ENCODE measurements at regions not wholly inside any gene's neighbourhood (a gene's known extent, or its start where the extent isn't known, plus 50 kb on each side); places are given as distances from the start of the nearest gene placed in this dataset.
"Not testable (repeated sequence)": the region's sequence is repeated elsewhere in the genome, so short reads cannot be mapped to it uniquely, and the experiment has no call there.

DNA sequence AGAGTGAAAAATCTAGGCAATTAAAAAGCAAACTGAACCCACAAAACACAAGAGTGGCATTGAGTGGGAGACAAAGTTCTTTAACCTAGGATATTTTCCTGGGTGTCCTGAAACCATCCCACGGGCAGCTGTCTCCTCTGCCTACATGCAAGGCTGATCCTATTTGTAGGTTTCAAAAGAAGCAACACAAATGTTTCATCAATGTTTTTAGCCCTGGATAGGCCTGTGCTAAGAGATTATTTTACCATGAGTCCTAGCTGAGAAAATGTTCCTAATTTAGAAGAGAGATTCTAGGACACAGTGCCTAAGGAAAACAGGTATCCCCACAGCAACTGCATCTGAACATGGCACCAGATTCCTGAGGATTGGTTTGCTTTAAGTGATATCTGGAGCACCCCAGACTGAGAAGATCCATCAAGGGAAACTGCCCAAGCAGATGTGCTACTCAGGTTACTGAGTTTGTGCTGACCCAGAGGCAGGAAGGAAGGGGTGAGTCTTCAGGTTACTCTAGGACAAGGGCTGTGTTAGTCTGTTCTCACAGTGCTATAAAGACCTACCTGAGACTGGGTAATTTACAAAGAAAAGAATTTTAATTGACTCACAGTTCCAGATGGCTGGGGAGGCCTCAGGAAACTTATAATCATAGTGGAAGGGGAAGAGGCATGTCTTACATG, 111.6 kb upstream of the UST start:
- peaks cover 0 to 4% (median 3%) of the 10 kb centered on the region in 5 donors for H3K27me3 Mint-ChIP-seq

DNA sequence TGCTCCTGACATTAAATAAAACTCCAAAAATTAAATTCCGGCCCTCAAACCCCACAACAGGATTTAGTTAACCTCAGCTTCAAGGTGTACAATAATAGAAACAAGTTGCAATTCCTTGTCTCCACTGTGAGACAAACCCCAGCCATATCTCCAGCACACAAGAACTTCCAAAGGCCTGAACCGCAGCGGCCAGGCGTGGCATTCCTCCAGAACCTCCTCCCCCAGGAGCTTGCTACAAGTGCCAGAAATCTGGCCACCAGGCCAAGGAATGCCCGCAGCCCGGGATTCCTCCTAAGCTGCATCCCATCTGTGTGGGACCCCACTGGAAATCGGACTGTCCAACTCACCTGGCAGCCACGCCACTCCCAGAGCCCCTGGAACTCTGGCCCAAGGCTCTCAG, 105.0 kb upstream of the UST start:
- H3K36me3 Mint-ChIP-seq, H3K4me3 Mint-ChIP-seq, ATAC-seq, POLR2A ChIA-PET, H3K9me3 Mint-ChIP-seq, DNase-seq, H3K4me1 Mint-ChIP-seq, H3K27ac Mint-ChIP-seq: not testable (repeated sequence)
- peaks cover 0 to 11% (median 0%) of the 10 kb centered on the region in 5 donors for H3K27me3 Mint-ChIP-seq

More for the DNA sequence above, 111.6 kb upstream of the UST start:
- DNase-seq (no peak), ATAC-seq (no peak)
- H3K9me3 Mint-ChIP-seq: no peaks in the 10 kb centered on the region
- POLR2A ChIA-PET: no interaction called here
- no peaks in the 10 kb centered on the region for H3K36me3 Mint-ChIP-seq
- no peak overlapping the region for H3K27ac Mint-ChIP-seq
- no peak overlapping the region for H3K4me3 Mint-ChIP-seq
- H3K4me1 Mint-ChIP-seq: peaks cover 0 to 6% (median 3%) of the 10 kb centered on the region in 4 donors

DNA sequence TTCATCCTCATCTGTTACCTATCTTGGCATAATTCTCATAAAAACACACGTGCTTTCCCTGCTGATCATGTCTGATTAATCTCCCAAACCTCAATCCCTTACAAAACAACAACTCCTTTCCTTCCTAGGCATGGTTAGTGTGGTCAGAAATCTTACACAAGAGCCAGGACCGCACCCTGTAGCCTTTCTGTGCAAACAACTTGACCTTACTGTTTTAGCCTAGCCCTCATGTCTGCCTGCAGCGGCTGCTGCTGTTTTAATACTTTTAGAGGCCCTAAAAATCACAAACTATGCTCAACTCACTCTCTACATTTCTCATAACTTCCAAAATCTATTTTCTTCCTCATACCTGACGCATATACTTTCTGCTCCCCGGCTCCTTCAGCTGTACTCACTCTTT, 103.6 kb upstream of the UST start:
- H3K36me3 Mint-ChIP-seq, H3K27ac Mint-ChIP-seq, H3K4me3 Mint-ChIP-seq, H3K9me3 Mint-ChIP-seq, ATAC-seq, H3K4me1 Mint-ChIP-seq, DNase-seq, POLR2A ChIA-PET: not testable (repeated sequence)
- peaks cover 0 to 15% (median 3%) of the 10 kb centered on the region in 5 donors for H3K27me3 Mint-ChIP-seq

DNA sequence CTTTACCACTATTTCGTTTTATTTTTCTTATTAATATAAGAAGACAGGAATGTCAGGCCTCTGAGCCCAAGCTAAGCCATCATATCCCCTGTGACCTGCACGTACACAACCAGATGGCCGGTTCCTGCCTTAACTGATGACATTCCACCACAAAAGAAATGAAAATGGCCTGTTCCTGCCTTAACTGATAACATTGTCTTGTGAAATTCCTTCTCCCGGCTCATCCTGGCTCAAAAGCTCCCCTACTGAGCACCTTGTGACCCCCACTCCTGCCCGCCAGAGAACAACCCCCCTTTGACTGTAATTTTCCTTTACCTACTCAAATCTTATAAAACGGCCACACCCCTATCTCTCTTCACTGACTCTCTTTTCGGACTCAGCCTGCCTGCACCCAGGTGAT, 101.8 kb upstream of the UST start:
- H3K36me3 Mint-ChIP-seq, H3K9me3 Mint-ChIP-seq, POLR2A ChIA-PET, H3K4me3 Mint-ChIP-seq, H3K27ac Mint-ChIP-seq, ATAC-seq, DNase-seq: not testable (repeated sequence)
- Mint-ChIP-seq H3K27me3 (peaks cover 0 to 19% (median 7%) of the 10 kb centered on the region in 5 donors), H3K4me1 (peaks cover 0 to 16% (median 2%) of the 10 kb centered on the region in 4 donors)

DNA sequence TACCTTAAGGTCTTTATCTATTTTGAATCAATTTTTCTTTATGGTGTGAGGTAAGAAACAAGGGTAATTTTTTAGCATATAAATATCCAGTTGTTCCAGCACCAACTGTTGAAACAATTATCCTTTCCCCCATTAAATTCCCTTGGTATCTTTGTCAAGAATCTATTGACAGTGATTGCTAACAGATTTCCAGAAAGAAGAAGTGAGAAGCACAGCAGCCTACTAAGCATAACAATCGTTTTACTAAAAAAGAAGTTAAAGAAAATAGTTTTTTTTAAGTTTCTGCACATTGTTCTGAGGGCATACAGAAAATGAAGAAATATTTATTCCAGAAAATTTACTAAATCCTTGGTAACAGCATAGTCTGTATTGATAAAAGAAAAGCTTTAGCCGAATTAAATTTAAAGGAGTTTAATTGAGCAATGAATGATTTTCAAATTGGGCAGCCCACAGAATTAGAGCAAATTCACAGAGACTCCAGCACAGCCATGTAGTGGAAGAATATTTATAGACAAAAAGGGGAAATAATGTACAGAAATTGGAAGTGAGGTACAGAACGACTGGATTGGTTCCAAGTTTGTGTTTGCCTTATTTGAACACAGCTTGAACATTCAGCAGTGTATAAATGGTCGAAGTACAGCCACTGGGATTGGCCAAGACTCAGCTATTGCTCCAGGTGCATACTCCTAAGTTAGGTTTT, 97.9 kb upstream of the UST start:
- peaks cover 0 to 16% (median 2%) of the 10 kb centered on the region in 4 donors for H3K4me1 Mint-ChIP-seq
- POLR2A ChIA-PET: no interaction called here
- peaks cover 0 to 17% (median 7%) of the 10 kb centered on the region in 9 donors for H3K9me3 Mint-ChIP-seq
- peak overlapping the region in 1 of 10 donors; percentile 73 for H3K27ac Mint-ChIP-seq
- DNase-seq (no peak), ATAC-seq (no peak)
- no peak overlapping the region for H3K4me3 Mint-ChIP-seq
- peaks cover 0 to 11% (median 2%) of the 10 kb centered on the region in 3 donors for H3K36me3 Mint-ChIP-seq
- peaks cover 0 to 17% (median 12%) of the 10 kb centered on the region in 5 donors for H3K27me3 Mint-ChIP-seq

DNA sequence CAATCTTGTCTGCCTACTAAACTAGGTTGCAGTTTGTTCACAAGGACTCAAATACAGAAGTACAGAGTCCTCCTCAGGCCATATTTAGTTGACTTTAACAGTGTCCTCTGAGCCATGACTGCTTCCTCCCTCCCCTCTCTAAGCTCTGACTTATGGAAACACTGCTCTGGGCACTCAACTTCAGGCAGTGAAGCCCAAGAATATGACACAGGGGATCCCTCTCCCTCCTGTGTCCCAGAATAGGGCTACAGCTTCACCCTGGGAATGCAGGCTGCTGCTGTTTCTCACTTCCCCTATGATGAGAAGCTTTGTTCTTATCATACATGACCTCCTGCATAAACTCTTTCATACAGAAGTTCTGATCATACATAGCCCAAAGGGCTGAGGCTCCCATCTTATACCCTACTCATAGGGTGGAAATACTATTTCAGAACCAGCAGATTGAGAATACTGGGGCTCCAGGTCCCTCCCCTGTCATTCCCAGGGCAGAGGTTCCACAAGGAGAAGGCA, 97.3 kb upstream of the UST start:
- DNase-seq (no peak), ATAC-seq (no peak)
- Mint-ChIP-seq H3K27ac (peak overlapping the region in 1 of 10 donors; percentile 73), H3K4me1 (peaks cover 0 to 16% (median 2%) of the 10 kb centered on the region in 4 donors), H3K9me3 (peaks cover 0 to 23% (median 7%) of the 10 kb centered on the region in 9 donors), H3K4me3 (peak overlapping the region in 1 of 10 donors; percentile 58), H3K27me3 (peaks cover 0 to 17% (median 12%) of the 10 kb centered on the region in 5 donors), H3K36me3 (peaks cover 0 to 11% (median 2%) of the 10 kb centered on the region in 3 donors)
- POLR2A ChIA-PET: no interaction called here

DNA sequence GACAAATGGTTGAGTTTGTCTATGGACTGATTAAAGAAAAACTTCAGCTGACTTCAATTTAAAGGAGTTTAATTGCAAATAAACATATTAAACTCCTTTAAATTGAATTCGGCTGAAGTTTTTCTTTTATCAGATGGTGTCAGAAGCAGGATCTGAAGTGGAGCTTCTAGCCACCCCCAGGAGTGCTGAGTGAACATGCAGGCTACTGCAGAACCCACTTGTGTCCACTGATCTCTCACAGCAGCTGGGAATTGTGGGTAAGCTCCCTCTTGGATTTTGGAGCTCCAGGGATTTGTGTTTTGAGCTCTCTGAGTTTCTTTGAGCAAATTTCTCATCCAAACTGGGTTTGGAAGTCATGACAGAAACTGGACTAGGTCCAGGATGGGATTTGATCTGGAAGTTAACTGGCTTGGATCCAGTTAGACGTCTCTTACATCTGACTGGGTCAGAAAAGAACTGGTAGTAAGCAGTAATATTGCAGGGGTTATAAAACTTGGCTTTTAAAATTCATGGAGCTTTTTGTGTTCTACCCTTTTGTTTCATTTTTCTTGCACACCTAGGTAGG, 95.8 kb upstream of the UST start:
- ATAC-seq: no peak
- H3K9me3 Mint-ChIP-seq: peaks cover 0 to 23% (median 7%) of the 10 kb centered on the region in 9 donors
- no peak overlapping the region for H3K27ac Mint-ChIP-seq
- H3K4me3 Mint-ChIP-seq: no peak overlapping the region
- H3K27me3 Mint-ChIP-seq: peaks cover 0 to 16% (median 12%) of the 10 kb centered on the region in 5 donors
- peaks cover 0 to 17% (median 2%) of the 10 kb centered on the region in 4 donors for H3K4me1 Mint-ChIP-seq
- POLR2A ChIA-PET: interaction anchor here (0.7 kb wide), 1 partner anchor 139 kb away, joined by 4 read pairs; no protein-coding TSS in a partner anchor
- H3K36me3 Mint-ChIP-seq: peaks cover 0 to 11% (median 2%) of the 10 kb centered on the region in 3 donors
- DNase-seq: no peak

DNA sequence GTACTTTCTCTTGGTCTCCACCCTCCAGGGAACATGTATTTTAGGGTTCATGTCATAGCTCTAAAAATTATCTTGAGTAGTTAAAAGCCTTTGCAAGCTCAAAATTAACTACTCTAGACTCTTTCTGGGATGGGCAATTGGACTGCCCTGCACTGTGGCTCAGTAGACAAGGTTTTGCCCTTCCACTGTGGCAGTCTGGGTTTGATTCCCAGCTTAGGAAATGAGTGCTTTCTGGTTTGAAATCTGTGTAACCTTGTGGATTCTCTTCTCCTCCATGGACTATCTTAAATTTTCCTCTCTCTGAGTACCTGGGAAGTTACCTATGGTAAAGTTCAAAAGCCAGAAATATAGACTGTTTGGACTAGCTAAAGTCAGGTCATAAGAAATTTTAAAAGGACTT, 94.6 kb upstream of the UST start:
- H3K9me3 Mint-ChIP-seq: peaks cover 0 to 23% (median 8%) of the 10 kb centered on the region in 9 donors
- POLR2A ChIA-PET: interaction anchor here (0.6 kb wide), 1 partner anchor 768 kb away, joined by 3 read pairs; no protein-coding TSS in a partner anchor
- H3K27ac Mint-ChIP-seq: no peak overlapping the region
- no peak overlapping the region for H3K4me3 Mint-ChIP-seq
- H3K36me3 Mint-ChIP-seq: peaks cover 0 to 11% (median 2%) of the 10 kb centered on the region in 3 donors
- peaks cover 0 to 18% (median 12%) of the 10 kb centered on the region in 5 donors for H3K27me3 Mint-ChIP-seq
- DNase-seq: no peak
- peaks cover 0 to 21% (median 2%) of the 10 kb centered on the region in 4 donors for H3K4me1 Mint-ChIP-seq
- no peak for ATAC-seq

DNA sequence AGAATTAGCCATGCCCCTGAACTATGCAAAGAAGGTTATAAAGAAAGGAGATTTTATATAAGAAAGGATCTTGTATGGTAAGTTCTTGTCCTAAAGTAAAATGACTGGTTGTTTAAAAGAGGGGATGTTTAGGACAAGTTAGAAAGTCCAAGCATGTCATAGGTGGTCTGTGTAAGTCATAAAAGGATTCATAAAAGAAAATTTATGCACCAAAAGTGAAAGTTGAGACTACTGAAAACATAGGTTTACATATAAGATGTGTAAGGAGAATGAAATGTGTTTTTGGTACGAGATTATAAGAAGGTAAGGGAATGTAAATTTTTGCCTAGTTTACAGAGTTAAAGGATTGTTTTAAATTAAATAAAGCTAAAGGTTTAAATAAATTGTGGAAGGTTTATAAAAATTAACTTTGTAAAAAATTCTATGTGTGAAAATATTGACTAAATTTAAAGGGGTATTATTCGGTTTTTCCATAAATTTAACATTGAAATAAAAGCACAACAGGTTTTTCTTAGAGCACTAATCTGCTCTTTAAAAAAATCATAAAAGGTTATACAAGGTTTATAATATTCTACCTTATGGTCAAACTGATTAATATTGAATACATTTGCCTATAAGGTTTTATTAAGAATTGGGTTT, 93.6 kb upstream of the UST start:
- Mint-ChIP-seq H3K4me3 (no peak overlapping the region), H3K36me3 (peaks cover 0 to 11% (median 2%) of the 10 kb centered on the region in 3 donors), H3K27ac (no peak overlapping the region), H3K27me3 (peaks cover 0 to 19% (median 8%) of the 10 kb centered on the region in 5 donors), H3K4me1 (peaks cover 0 to 22% (median 1%) of the 10 kb centered on the region in 4 donors), H3K9me3 (peaks cover 0 to 31% (median 8%) of the 10 kb centered on the region in 9 donors)
- no peak for DNase-seq
- POLR2A ChIA-PET: no interaction called here
- ATAC-seq: no peak

DNA sequence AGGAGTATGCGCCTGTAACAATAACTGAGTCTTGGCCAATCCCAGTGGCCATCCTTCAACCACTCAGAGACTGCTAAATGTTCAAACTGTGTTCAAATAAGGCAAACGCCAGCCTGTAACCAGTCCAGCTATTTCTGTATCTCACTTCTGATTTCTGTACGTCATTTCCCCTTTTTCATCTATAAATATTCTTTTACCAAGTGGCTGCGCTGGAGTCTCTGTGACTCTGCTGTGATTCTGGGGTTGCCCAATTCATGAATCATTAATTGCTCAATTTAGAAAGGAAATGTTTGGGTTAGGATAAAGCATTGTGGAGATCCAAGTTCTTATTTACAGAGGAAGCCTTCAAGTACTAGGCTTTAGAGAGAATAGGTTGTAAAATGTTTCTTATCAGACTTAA, 89.8 kb upstream of the UST start:
- ATAC-seq (no peak), DNase-seq (no peak)
- peaks cover 0 to 11% (median 0%) of the 10 kb centered on the region in 5 donors for H3K27me3 Mint-ChIP-seq
- peaks cover 0 to 35% (median 17%) of the 10 kb centered on the region in 9 donors for H3K9me3 Mint-ChIP-seq
- H3K4me1 Mint-ChIP-seq: peaks cover 0 to 8% (median 0%) of the 10 kb centered on the region in 4 donors
- peak overlapping the region in 1 of 10 donors; percentile 52 for H3K27ac Mint-ChIP-seq
- H3K4me3 Mint-ChIP-seq: peak overlapping the region in 1 of 10 donors; percentile 29
- POLR2A ChIA-PET: no interaction called here
- H3K36me3 Mint-ChIP-seq: peaks cover 0 to 9% (median 2%) of the 10 kb centered on the region in 3 donors

DNA sequence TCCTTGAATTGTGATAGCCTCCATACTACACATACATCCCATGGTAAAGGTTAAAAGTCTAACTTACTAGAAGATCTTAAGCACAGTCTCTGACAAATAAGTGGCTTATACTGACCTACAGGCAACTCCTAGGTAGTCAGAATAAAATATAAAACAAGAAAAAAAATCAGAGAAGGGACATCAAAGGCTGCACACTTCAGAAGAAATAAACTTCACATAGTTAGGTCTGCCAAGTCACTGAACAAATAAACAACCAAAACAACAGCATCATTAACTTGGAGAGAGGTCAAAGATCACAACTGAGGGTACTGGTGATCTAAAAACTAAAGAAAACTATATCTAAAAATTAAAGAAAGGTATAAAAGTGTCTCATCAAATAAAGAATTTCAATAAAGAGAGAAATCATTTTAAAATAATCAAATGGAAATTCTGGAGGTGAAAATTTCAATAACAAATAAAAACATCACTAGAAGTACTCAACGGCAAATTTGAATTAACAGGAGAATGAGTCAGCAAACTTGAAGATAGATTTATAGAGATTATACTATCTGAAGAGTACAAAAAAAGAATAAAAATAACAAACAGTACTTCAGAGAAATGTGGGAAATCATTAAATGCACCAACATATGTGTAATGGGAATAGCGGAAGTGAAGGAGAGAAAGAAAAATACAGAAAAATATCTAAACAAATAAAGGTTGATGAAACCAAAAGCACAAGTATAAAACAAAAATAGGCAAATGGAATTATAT, 88.0 kb upstream of the UST start:
- ATAC-seq (no peak), DNase-seq (no peak)
- Mint-ChIP-seq H3K4me1 (peaks cover 0 to 10% (median 0%) of the 10 kb centered on the region in 4 donors), H3K27me3 (peaks cover 0 to 12% (median 0%) of the 10 kb centered on the region in 5 donors), H3K4me3 (no peak overlapping the region), H3K36me3 (peaks cover 0 to 4% (median 0%) of the 10 kb centered on the region in 3 donors), H3K27ac (no peak overlapping the region), H3K9me3 (peaks cover 0 to 35% (median 11%) of the 10 kb centered on the region in 9 donors)
- POLR2A ChIA-PET: no interaction called here

DNA sequence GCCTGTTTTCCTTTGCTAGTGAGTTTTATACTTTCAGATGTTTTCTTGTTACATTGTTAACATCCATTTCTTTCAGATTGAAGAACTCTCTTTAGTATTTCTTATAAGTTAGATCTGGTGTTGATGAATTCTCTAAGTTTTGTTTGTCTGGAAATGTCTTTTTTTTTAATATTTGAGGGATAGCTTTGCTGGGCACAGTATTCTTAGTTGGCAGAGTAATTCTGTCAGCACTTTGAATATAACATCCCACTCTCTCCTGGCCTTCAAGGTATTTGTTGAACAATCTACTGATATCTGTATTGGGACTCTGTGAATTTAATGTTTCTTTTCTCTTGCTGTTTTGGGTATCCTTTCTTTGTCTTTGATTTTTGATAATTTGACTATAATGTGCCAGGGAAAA, 79.4 kb upstream of the UST start:
- peaks cover 0 to 13% (median 0%) of the 10 kb centered on the region in 4 donors for H3K4me1 Mint-ChIP-seq
- POLR2A ChIA-PET: no interaction called here
- H3K9me3 Mint-ChIP-seq: peaks cover 18 to 68% (median 54%) of the 10 kb centered on the region in 9 donors
- H3K27me3 Mint-ChIP-seq: peaks cover 0 to 12% (median 0%) of the 10 kb centered on the region in 5 donors
- H3K36me3 Mint-ChIP-seq: peaks cover 2 to 29% (median 23%) of the 10 kb centered on the region in 3 donors
- no peak for DNase-seq
- H3K27ac Mint-ChIP-seq: no peak overlapping the region
- no peak for ATAC-seq
- H3K4me3 Mint-ChIP-seq: no peak overlapping the region

Measured in naive thymus-derived CD8-positive, alpha-beta T cell (primary cell).